ENCODE measurements at regions not wholly inside any gene's neighbourhood (a gene's known extent, or its start where the extent isn't known, plus 50 kb on each side); places are given as distances from the start of the nearest gene placed in this dataset.

DNA sequence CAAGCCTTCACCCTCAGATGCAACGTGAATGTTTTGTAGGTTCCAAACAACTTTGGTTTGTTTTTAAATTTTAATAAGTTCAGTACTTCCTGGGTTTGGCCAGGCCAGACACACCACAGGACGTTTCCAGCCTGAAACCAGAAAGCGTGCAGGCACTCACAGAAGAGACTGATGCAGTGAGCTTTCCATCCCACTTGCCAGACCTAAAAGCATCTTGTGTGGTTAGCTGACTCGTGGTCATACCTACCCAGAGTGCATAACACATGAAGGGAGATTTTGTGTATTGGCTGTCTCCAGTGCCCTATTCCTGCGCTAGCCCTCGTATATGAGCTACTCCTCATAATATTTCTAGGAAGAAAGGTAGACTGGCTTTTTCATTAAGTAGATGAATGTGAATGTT, 297.3 kb upstream of the FAR2 start:
- TF ChIP-seq, protein P1, sequence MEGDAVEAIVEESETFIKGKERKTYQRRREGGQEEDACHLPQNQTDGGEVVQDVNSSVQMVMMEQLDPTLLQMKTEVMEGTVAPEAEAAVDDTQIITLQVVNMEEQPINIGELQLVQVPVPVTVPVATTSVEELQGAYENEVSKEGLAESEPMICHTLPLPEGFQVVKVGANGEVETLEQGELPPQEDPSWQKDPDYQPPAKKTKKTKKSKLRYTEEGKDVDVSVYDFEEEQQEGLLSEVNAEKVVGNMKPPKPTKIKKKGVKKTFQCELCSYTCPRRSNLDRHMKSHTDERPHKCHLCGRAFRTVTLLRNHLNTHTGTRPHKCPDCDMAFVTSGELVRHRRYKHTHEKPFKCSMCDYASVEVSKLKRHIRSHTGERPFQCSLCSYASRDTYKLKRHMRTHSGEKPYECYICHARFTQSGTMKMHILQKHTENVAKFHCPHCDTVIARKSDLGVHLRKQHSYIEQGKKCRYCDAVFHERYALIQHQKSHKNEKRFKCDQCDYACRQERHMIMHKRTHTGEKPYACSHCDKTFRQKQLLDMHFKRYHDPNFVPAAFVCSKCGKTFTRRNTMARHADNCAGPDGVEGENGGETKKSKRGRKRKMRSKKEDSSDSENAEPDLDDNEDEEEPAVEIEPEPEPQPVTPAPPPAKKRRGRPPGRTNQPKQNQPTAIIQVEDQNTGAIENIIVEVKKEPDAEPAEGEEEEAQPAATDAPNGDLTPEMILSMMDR (IDR thresholded peaks at IDR 0.05; ENCODE audit: insufficient read depth, low read length) = no peak
- TF ChIP-seq POLR2AphosphoS5 (IDR thresholded peaks at IDR 0.05; ENCODE audit: low read depth) (no peak), GABPA (IDR thresholded peaks at IDR 0.05; ENCODE audit: low read depth) (no peak)

Data from HL-60 (cell line).